Neural progenitor cell (in vitro differentiated cells): ENCODE measurements at regions not wholly inside any gene's neighbourhood (a gene's known extent, or its start where the extent isn't known, plus 50 kb on each side); places are given as distances from the start of the nearest gene placed in this dataset.

Source experiments
- EZH2 ChIP-seq: fragments of 200-600 bp; sonication (generic); IDR thresholded peaks from 2 replicates; pipeline ENCODE4 v1.6.1; 2017; ENCODE audit warnings: antibody characterized with exemption, mild to moderate bottlenecking, moderate library complexity
- EZH2phosphoT487 ChIP-seq: fragments of 200-600 bp; sonication (generic); IDR thresholded peaks from 2 replicates; pipeline ENCODE4 v1.6.1; 2017; ENCODE audit warnings: antibody characterized with exemption
- TF ChIP-seq, protein P1 (sequence below): fragments of 200-600 bp; sonication (generic); IDR thresholded peaks from 2 replicates; pipeline ENCODE4 v1.5.1; 2017; ENCODE audit warnings: antibody characterized with exemption, mild to moderate bottlenecking

DNA sequence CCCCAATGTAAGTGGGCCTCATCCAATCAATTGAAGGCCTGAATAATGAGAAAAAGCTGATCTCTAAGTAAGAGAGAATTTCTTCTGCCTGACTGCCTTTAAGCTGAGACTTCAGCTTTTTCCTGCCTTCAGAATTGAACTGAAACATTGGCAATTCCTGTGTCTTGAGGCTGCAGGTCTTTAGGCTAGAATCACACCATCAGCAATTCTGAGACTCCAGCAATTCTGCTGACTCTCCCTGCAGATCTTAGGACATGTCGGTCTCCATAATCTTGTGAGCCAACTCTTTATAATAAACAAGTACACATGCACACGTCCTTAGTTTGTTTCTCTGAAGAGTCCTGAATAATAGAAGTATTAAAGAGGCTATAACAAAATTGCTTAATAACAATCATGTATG, 209.1 kb downstream of the FSIP2 start:
- TF ChIP-seq EZH2 (no peak), EZH2phosphoT487 (no peak)
- TF ChIP-seq, protein P1, sequence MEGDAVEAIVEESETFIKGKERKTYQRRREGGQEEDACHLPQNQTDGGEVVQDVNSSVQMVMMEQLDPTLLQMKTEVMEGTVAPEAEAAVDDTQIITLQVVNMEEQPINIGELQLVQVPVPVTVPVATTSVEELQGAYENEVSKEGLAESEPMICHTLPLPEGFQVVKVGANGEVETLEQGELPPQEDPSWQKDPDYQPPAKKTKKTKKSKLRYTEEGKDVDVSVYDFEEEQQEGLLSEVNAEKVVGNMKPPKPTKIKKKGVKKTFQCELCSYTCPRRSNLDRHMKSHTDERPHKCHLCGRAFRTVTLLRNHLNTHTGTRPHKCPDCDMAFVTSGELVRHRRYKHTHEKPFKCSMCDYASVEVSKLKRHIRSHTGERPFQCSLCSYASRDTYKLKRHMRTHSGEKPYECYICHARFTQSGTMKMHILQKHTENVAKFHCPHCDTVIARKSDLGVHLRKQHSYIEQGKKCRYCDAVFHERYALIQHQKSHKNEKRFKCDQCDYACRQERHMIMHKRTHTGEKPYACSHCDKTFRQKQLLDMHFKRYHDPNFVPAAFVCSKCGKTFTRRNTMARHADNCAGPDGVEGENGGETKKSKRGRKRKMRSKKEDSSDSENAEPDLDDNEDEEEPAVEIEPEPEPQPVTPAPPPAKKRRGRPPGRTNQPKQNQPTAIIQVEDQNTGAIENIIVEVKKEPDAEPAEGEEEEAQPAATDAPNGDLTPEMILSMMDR = no peak
